Prostate gland (tissue), 2 donors: ENCODE measurements at regions not wholly inside any gene's neighbourhood (a gene's known extent, or its start where the extent isn't known, plus 50 kb on each side); places are given as distances from the start of the nearest gene placed in this dataset.

Experiments
- DNase-seq: peaks from one replicate; pipeline ENCODE4 v3.0.0-alpha.2; 2019; ENCODE audit warnings: low spot score
- H3K27ac ChIP-seq, 2 donors: fragments of 200-600 bp; sonication (generic); 2 replicates each; pipeline ENCODE4 v1.5.1; 2017 to 2019
- H3K27me3 ChIP-seq: fragments of 200-600 bp; sonication (generic); replicated peaks from 2 replicates; pipeline ENCODE4 v1.5.1; 2019; ENCODE audit not compliant: insufficient read depth
- H3K36me3 ChIP-seq, 2 donors: fragments of 200-600 bp; sonication (generic); 1 replicate in 1 of 2; 2 replicates in 1 of 2; pipeline versions ENCODE4 v1.5.1 to v1.8.1; 2017 to 2019
- H3K4me1 ChIP-seq: fragments of 200-600 bp; sonication (generic); replicated peaks from 2 replicates; pipeline ENCODE4 v1.5.1; 2019
- H3K4me3 ChIP-seq, 2 donors: fragments of 200-600 bp; sonication (generic); 2 replicates each; pipeline ENCODE4 v1.5.1; 2017 to 2019
- H3K9me3 ChIP-seq: fragments of 200-600 bp; sonication (generic); 2 replicates; pipeline ENCODE4 v1.5.1; 2017
- CTCF ChIP-seq, 4 experiments: fragments of 200-600 bp in 2 of 4; fragments of 450-650 bp in 2 of 4; sonication (generic) in 2 of 4; IDR thresholded peaks; 1 replicate in 3 of 4; 2 replicates in 1 of 4; pipeline ENCODE4 v1.5.1; 2016 to 2019; ENCODE audit warnings: antibody characterized with exemption in 4 of 4, mild to moderate bottlenecking in 2 of 4, moderate library complexity in 2 of 4
- POLR2A ChIP-seq: fragments of 450-650 bp; IDR thresholded peaks from one replicate; pipeline ENCODE4 v1.6.1; 2016; ENCODE audit warnings: antibody characterized with exemption, mild to moderate bottlenecking
- POLR2AphosphoS5 ChIP-seq: sonication (generic); formaldehyde crosslinking; IDR thresholded peaks from one replicate; pipeline ENCODE4 v1.6.1; 2017; ENCODE audit warnings: antibody characterized with exemption
- WGBS: methylation state at CpG from one replicate; pipeline ENCODE4 v1.1.5; 2018; 5-methylcytosine and 5-hydroxymethylcytosine counted together
- intact Hi-C: fragments of 100-400 bp; cut with DNase I; formaldehyde crosslinking; loops from one replicate; pipeline ENCODE4 v1.14.2; 2022

DNA sequence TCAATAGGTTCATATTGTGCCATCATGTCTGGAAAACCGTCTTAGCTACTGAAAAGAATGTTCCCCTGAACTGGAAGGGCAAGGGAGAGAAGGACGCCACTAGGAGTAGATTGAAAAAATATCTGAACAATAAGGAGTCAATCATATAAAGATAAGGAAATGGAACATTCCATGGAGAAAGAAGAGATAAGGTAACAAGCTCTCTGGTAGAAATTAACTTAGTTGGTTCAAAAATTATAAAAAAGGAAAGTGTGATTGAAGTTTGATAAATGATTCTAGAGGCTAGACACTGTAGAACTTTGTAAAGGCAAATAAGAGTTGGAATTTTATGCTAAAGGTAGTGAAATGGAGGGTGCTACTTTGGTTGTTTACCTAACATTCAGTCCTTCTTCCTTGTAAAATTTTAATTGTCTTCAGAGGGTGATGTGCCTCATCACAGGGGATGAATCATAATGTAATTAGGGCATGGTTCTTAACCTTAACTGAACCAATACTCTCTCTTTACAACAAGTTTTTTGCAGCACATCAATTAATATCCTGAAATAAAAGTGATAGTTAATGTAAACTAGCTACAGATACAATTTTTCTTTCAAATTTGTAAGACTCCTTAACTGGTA lies 135.5 kb downstream of the GPX5 start:
- WGBS = 49% methylated on average over 2 of the region's 2 CpGs
- Histone ChIP-seq H3K9me3 (no peaks in the 10 kb centered on the region), H3K4me3 (no peak overlapping the region), H3K4me1 (no peaks in the 10 kb centered on the region), H3K36me3 (no peaks in the 10 kb centered on the region), H3K27ac (no peak overlapping the region), H3K27me3 (no peaks in the 10 kb centered on the region)
- DNase-seq = no peak
- TF ChIP-seq CTCF (IDR thresholded peaks at IDR 0.05) (no peak), POLR2AphosphoS5 (no peak), POLR2A (no peak)
- intact Hi-C loops = no loop called here

- WGBS = 93% methylated on average over 3 of the region's 3 CpGs
- no peaks in the 10 kb centered on the region for H3K4me1 ChIP-seq
- DNase-seq = no peak
- no peak overlapping the region for H3K4me3 ChIP-seq
- H3K36me3 ChIP-seq = no peaks in the 10 kb centered on the region
- no peaks in the 10 kb centered on the region for H3K27me3 ChIP-seq
- H3K27ac ChIP-seq = no peak overlapping the region
- TF ChIP-seq POLR2AphosphoS5 = no peak
- TF ChIP-seq CTCF (IDR thresholded peaks at IDR 0.05) = no peak
- no peak for TF ChIP-seq POLR2A
- H3K9me3 ChIP-seq = no peaks in the 10 kb centered on the region
- intact Hi-C loops = no loop called here
Observed at GRCh38 chr6:28664870-28665396, 139.3 kb downstream of the GPX5 start.

- no peaks in the 10 kb centered on the region for H3K27me3 ChIP-seq
- H3K9me3 ChIP-seq = no peaks in the 10 kb centered on the region
- H3K4me1 ChIP-seq = no peaks in the 10 kb centered on the region
- no peak overlapping the region for H3K27ac ChIP-seq
- WGBS = 67% methylated on average over 3 of the region's 3 CpGs
- intact Hi-C loops = no loop called here
- no peak for DNase-seq
- H3K36me3 ChIP-seq = no peaks in the 10 kb centered on the region
- H3K4me3 ChIP-seq = no peak overlapping the region
- TF ChIP-seq POLR2A (no peak), POLR2AphosphoS5 (no peak), CTCF (IDR thresholded peaks at IDR 0.05) (no peak)
Observed at GRCh38 chr6:28673417-28673786, 147.7 kb downstream of the GPX5 start.

DNA sequence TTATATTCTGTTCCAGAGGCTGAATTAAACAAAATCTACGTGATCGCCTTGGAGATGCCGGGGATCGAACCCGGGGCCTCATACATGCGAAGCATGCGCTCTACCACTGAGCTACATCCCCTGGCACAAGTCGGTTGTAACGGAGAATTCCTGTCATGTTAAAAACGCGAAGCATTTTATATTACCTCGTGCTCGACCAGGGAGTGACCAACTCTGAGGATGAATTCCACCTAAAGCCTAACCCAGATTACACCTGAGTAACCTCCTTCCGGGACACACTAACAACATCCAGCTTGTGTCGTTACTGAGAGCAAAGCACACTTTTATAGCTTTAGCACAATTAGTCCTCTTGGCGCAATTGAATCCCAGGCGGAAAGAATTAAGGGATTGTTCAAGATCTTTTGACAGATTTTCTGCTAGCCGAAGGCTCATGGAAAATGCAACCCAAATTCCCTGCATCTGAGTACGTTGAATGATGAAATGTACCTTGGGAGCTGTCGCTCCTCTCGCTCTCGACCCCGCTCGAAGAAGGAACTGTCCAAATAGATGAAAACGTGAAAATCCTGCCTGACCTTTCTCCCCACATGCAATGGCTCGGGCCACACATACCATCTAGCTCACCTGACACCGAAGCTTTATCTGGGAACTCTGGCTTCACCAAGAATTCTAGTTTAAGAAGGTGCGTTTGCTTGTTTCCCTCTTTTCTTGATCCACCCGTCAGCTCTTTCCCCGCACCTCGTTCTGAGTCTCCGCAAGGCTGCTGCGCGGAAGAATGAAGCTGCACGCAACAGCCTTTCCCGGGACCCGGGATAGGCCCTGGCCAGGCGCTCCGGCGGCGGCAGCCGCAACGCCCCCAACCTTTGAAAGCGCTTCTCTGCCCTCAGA lies 148.3 kb downstream of the GPX5 start:
- DNase-seq = no peak
- intact Hi-C loops = no loop called here
- H3K9me3 ChIP-seq = no peaks in the 10 kb centered on the region
- H3K4me1 ChIP-seq = no peaks in the 10 kb centered on the region
- 4% methylated on average over 44 of the region's 44 CpGs for WGBS
- no peaks in the 10 kb centered on the region for H3K36me3 ChIP-seq
- TF ChIP-seq POLR2A = no peak
- TF ChIP-seq POLR2AphosphoS5 = no peak
- no peak for TF ChIP-seq CTCF (IDR thresholded peaks at IDR 0.05)
- peak overlapping the region; percentile 4 to 18 for H3K4me3 ChIP-seq
- no peaks in the 10 kb centered on the region for H3K27me3 ChIP-seq
- H3K27ac ChIP-seq = no peak overlapping the region
